MM.1S (cell line): ENCODE measurements at regions not wholly inside any gene's neighbourhood (a gene's known extent, or its start where the extent isn't known, plus 50 kb on each side); places are given as distances from the start of the nearest gene placed in this dataset.

Experiments used
- DNase-seq: peaks from one replicate; pipeline ENCODE4 v3.0.0-alpha.2; 2015
- H2AFZ ChIP-seq: fragments of 300-600 bp; sonication (generic); 2 replicates; pipeline ENCODE4 v1.6.0; 2016; ENCODE audit warnings: antibody characterized with exemption, low read length
- H3F3A ChIP-seq: fragments of 300-600 bp; sonication (generic); 2 replicates; pipeline ENCODE4 v1.6.1; 2016; ENCODE audit warnings: mild to moderate bottlenecking, antibody characterized with exemption, low read length, moderate library complexity, mixed read lengths; ENCODE audit not compliant: insufficient read depth
- H3K27ac ChIP-seq: fragments of 300-600 bp; sonication (generic); 2 replicates; pipeline ENCODE4 v1.5.1; 2016; ENCODE audit warnings: mild to moderate bottlenecking, low read length
- H3K27me3 ChIP-seq: fragments of 300-600 bp; sonication (generic); replicated peaks from 2 replicates; pipeline ENCODE4 v1.6.0; 2016; ENCODE audit warnings: low read length; ENCODE audit not compliant: insufficient read depth
- H3K36me3 ChIP-seq: fragments of 300-600 bp; sonication (generic); replicated peaks from 2 replicates; pipeline ENCODE4 v1.6.1; 2016; ENCODE audit warnings: mild to moderate bottlenecking, low read length, mixed read lengths; ENCODE audit not compliant: insufficient read depth
- H3K4me1 ChIP-seq: fragments of 300-600 bp; sonication (generic); 2 replicates; pipeline ENCODE4 v1.6.1; 2016; ENCODE audit warnings: low read length, mixed read lengths
- H3K4me2 ChIP-seq: fragments of 300-600 bp; sonication (generic); 2 replicates; pipeline ENCODE4 v1.6.0; 2016; ENCODE audit warnings: low read depth, low read length
- H3K4me3 ChIP-seq: fragments of 300-600 bp; sonication (generic); 2 replicates; pipeline ENCODE4 v1.5.1; 2016; ENCODE audit warnings: low read length, mixed read lengths
- H3K79me2 ChIP-seq: fragments of 300-600 bp; sonication (generic); 2 replicates; pipeline ENCODE4 v1.6.1; 2016; ENCODE audit warnings: mixed run types, low read length, mixed read lengths
- H3K9ac ChIP-seq: fragments of 300-600 bp; sonication (generic); 2 replicates; pipeline ENCODE4 v1.6.1; 2016; ENCODE audit warnings: low read length, mixed read lengths
- H3K9me2 ChIP-seq: fragments of 300-600 bp; sonication (generic); replicated peaks from 2 replicates; pipeline ENCODE4 v1.6.1; 2016; ENCODE audit warnings: mild to moderate bottlenecking, low read length, mixed read lengths; ENCODE audit not compliant: insufficient read depth
- H3K9me3 ChIP-seq: fragments of 300-600 bp; sonication (generic); replicated peaks from 2 replicates; pipeline ENCODE4 v1.6.1; 2016; ENCODE audit warnings: mild to moderate bottlenecking, low read length, mixed read lengths; ENCODE audit not compliant: insufficient read depth
- H4K20me1 ChIP-seq: fragments of 300-600 bp; sonication (generic); 2 replicates; pipeline ENCODE4 v1.6.1; 2016; ENCODE audit warnings: mild to moderate bottlenecking, low read length, moderate library complexity, mixed read lengths; ENCODE audit not compliant: insufficient read depth
- EZH2 ChIP-seq: fragments of 300-600 bp; sonication (generic); optimal IDR thresholded peaks from 2 replicates; pipeline ENCODE3; 2017; ENCODE audit warnings: low read depth, mild to moderate bottlenecking, antibody characterized with exemption, low read length, mixed read lengths
- EZH2phosphoT487 ChIP-seq: fragments of 300-600 bp; sonication (generic); IDR thresholded peaks from 2 replicates; pipeline ENCODE4 v1.6.1; 2018; ENCODE audit warnings: antibody characterized with exemption, low read length
- TF ChIP-seq, protein P1 (sequence below): fragments of 300-600 bp; sonication (generic); IDR thresholded peaks from 2 replicates; pipeline ENCODE4 v1.5.1; 2016; ENCODE audit warnings: antibody characterized with exemption, low read length, mixed read lengths

DNA sequence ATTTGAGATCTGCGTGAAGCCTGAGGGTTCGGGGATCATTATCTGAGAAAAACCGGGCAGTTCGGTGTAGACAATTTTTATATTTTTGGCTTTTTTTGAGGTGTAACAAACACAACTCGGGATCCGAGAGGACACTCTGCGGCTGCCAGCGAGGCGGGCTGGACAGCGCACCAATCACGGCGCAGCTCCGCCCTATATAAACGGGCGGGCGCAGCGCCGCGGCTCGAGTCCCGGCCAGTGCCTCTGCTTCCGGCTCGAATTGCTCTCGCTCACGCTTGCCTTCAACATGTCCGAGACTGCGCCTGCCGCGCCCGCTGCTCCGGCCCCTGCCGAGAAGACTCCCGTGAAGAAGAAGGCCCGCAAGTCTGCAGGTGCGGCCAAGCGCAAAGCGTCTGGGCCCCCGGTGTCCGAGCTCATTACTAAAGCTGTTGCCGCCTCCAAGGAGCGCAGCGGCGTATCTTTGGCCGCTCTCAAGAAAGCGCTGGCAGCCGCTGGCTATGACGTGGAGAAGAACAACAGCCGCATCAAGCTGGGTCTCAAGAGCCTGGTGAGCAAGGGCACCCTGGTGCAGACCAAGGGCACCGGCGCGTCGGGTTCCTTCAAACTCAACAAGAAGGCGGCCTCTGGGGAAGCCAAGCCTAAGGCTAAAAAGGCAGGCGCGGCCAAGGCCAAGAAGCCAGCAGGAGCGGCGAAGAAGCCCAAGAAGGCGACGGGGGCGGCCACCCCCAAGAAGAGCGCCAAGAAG is 69.0 kb downstream of the HFE start:
- Histone ChIP-seq H3K4me3 (peak overlapping the region; percentile 66), H3K9ac (peak overlapping the region; percentile 96), H3K27ac (peak overlapping the region; percentile 97), H3K4me2 (peak overlapping the region; percentile 82), H3K27me3 (no peaks in the 10 kb centered on the region), H3K36me3 (no peaks in the 10 kb centered on the region), H3K79me2 (peaks cover 7% of the 10 kb centered on the region; the same call in 1 of the 2 replicates), H2AFZ (peak overlapping the region; percentile 68), H3F3A (peaks cover 39% of the 10 kb centered on the region), H3K9me3 (no peaks in the 10 kb centered on the region), H4K20me1 (no peaks in the 10 kb centered on the region), H3K9me2 (no peaks in the 10 kb centered on the region), H3K4me1 (peaks cover 7% of the 10 kb centered on the region)
- TF ChIP-seq, protein P1, sequence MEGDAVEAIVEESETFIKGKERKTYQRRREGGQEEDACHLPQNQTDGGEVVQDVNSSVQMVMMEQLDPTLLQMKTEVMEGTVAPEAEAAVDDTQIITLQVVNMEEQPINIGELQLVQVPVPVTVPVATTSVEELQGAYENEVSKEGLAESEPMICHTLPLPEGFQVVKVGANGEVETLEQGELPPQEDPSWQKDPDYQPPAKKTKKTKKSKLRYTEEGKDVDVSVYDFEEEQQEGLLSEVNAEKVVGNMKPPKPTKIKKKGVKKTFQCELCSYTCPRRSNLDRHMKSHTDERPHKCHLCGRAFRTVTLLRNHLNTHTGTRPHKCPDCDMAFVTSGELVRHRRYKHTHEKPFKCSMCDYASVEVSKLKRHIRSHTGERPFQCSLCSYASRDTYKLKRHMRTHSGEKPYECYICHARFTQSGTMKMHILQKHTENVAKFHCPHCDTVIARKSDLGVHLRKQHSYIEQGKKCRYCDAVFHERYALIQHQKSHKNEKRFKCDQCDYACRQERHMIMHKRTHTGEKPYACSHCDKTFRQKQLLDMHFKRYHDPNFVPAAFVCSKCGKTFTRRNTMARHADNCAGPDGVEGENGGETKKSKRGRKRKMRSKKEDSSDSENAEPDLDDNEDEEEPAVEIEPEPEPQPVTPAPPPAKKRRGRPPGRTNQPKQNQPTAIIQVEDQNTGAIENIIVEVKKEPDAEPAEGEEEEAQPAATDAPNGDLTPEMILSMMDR = no peak
- no peak for TF ChIP-seq EZH2
- no peak for TF ChIP-seq EZH2phosphoT487
- peak; percentile 91 for DNase-seq

DNA sequence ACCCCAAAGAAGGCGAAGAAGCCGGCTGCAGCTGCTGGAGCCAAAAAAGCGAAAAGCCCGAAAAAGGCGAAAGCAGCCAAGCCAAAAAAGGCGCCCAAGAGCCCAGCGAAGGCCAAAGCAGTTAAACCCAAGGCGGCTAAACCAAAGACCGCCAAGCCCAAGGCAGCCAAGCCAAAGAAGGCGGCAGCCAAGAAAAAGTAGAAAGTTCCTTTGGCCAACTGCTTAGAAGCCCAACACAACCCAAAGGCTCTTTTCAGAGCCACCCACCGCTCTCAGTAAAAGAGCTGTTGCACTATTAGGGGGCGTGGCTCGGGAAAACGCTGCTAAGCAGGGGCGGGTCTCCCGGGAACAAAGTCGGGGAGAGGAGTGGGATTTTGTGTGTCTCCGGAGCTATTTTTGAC is 69.6 kb downstream of the HFE start:
- H2AFZ ChIP-seq = no peak overlapping the region
- no peak for DNase-seq
- peaks cover 7% of the 10 kb centered on the region; the same call in 1 of the 2 replicates for H3K79me2 ChIP-seq
- H3F3A ChIP-seq = peaks cover 39% of the 10 kb centered on the region
- H3K4me3 ChIP-seq = peak overlapping the region; percentile 66
- H3K9ac ChIP-seq = peak overlapping the region; percentile 96
- H3K9me2 ChIP-seq = no peaks in the 10 kb centered on the region
- no peaks in the 10 kb centered on the region for H3K36me3 ChIP-seq
- TF ChIP-seq, protein P1 = no peak
- H3K9me3 ChIP-seq = no peaks in the 10 kb centered on the region
- H4K20me1 ChIP-seq = no peaks in the 10 kb centered on the region
- H3K4me2 ChIP-seq = peak overlapping the region; percentile 68
- H3K27me3 ChIP-seq = no peaks in the 10 kb centered on the region
- H3K27ac ChIP-seq = peak overlapping the region; percentile 97
- H3K4me1 ChIP-seq = peaks cover 7% of the 10 kb centered on the region

DNA sequence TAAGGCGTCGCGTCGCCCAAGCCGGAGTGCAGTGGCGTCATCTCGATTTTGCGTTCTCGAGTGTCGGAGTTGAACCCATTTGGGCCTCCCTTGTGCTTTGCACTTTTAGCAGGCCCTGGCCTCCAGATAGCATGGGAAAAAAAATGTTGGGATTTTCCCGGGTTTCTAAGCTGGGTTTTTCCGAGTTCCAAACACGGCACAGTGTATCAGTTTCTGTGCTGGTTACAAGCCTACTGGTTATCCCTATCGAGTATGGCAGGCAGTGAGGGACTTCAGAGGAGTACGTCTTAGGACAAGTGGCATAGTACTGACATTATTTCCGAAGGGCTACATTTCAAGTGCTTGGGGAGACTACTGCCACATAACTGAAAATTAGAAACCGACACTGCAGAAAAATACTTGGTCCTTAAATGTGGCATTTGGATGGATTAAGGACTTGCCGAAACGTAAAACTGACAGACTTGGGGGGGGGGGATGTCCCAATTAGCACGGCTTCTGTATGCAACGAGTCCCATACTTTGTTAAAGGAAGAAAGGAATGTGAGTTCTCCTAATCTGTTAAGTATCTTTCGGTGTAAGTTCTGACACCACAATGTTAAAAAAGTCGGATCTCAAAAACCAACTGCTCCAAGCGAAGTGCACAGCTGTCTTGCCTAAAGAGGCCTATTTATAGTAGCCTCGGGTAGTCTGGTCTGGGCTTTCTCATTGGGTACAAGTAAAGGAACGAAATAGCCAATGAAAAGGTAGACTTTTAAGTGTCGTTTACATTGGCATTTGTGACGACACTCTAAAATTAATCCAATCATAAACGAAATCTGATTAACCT is 70.2 kb downstream of the HFE start:
- Histone ChIP-seq H3K9me2 (no peaks in the 10 kb centered on the region), H3K4me1 (peaks cover 7% of the 10 kb centered on the region), H3K9ac (peak overlapping the region; percentile 96), H3K79me2 (peaks cover 7% of the 10 kb centered on the region; the same call in 1 of the 2 replicates), H3F3A (peaks cover 39% of the 10 kb centered on the region), H3K27me3 (no peaks in the 10 kb centered on the region), H3K27ac (peak overlapping the region; percentile 97), H2AFZ (no peak overlapping the region), H3K36me3 (no peaks in the 10 kb centered on the region), H3K9me3 (no peaks in the 10 kb centered on the region), H3K4me3 (peak overlapping the region; percentile 66), H4K20me1 (no peaks in the 10 kb centered on the region), H3K4me2 (peak overlapping the region; percentile 68)
- peak; percentile 98 for DNase-seq
- TF ChIP-seq, protein P1 = no peak
- TF ChIP-seq EZH2 = no peak
- no peak for TF ChIP-seq EZH2phosphoT487
